ENCODE measurements at regions not wholly inside any gene's neighbourhood (a gene's known extent, or its start where the extent isn't known, plus 50 kb on each side); places are given as distances from the start of the nearest gene placed in this dataset.

GRCh38 chr5:3197304-3198073 is 398.1 kb upstream of the IRX1 start:
- Histone ChIP-seq H3K27ac (no peak overlapping the region), H3K4me1 (no peaks in the 10 kb centered on the region), H3K4me3 (no peak overlapping the region), H3K9me3 (no peaks in the 10 kb centered on the region), H3K36me3 (no peaks in the 10 kb centered on the region), H3K27me3 (peaks cover 0 to 49% (median 0%) of the 10 kb centered on the region in 3 donors)
- WGBS, 2 donors = 7 to 22% methylated on average over 29 of the region's 29 CpGs
- intact Hi-C loops (cut with DNase I) = no loop called here
- no peak for TF ChIP-seq EP300 (IDR thresholded peaks at IDR 0.05)
- TF ChIP-seq CTCF (IDR thresholded peaks at IDR 0.05) = no peak
- no peak for TF ChIP-seq POLR2AphosphoS5 (IDR thresholded peaks at IDR 0.05)
- TF ChIP-seq POLR2A (IDR thresholded peaks at IDR 0.05) = no peak
- DNase-seq = no peak

- H3K4me1 ChIP-seq = no peaks in the 10 kb centered on the region
- intact Hi-C loops (cut with DNase I) = no loop called here
- no peak for DNase-seq
- no peak overlapping the region for H3K27ac ChIP-seq
- H3K9me3 ChIP-seq = no peaks in the 10 kb centered on the region
- no peaks in the 10 kb centered on the region for H3K36me3 ChIP-seq
- no peak overlapping the region for H3K4me3 ChIP-seq
- 64 to 68% methylated on average over 8 of the region's 8 CpGs for WGBS, 2 donors
- no peak for TF ChIP-seq CTCF (IDR thresholded peaks at IDR 0.05)
- TF ChIP-seq EP300 (IDR thresholded peaks at IDR 0.05) = no peak
- TF ChIP-seq POLR2A (IDR thresholded peaks at IDR 0.05) = no peak
- no peak for TF ChIP-seq POLR2AphosphoS5 (IDR thresholded peaks at IDR 0.05)
- H3K27me3 ChIP-seq = peaks cover 0 to 49% (median 0%) of the 10 kb centered on the region in 3 donors
Observed at GRCh38 chr5:3195994-3196393, 399.6 kb upstream of the IRX1 start.

- 35 to 37% methylated on average over 13 of the region's 13 CpGs for WGBS, 2 donors
- no peak overlapping the region for H3K27ac ChIP-seq
- DNase-seq = no peak
- intact Hi-C loops (cut with DNase I) = no loop called here
- H3K36me3 ChIP-seq = no peaks in the 10 kb centered on the region
- peaks cover 0 to 40% (median 0%) of the 10 kb centered on the region in 3 donors for H3K27me3 ChIP-seq
- no peaks in the 10 kb centered on the region for H3K9me3 ChIP-seq
- H3K4me1 ChIP-seq = no peaks in the 10 kb centered on the region
- H3K4me3 ChIP-seq = no peak overlapping the region
- no peak for TF ChIP-seq EP300 (IDR thresholded peaks at IDR 0.05)
- no peak for TF ChIP-seq POLR2A (IDR thresholded peaks at IDR 0.05)
- TF ChIP-seq CTCF (IDR thresholded peaks at IDR 0.05) = no peak
- TF ChIP-seq POLR2AphosphoS5 (IDR thresholded peaks at IDR 0.05) = no peak
Observed at GRCh38 chr5:3194684-3195083, 400.9 kb upstream of the IRX1 start.

GRCh38 chr5:3194271-3194670 is 401.4 kb upstream of the IRX1 start:
- TF ChIP-seq EP300 (IDR thresholded peaks at IDR 0.05) (no peak), POLR2AphosphoS5 (IDR thresholded peaks at IDR 0.05) (no peak), CTCF (IDR thresholded peaks at IDR 0.05) (no peak), POLR2A (IDR thresholded peaks at IDR 0.05) (no peak)
- intact Hi-C loops (cut with DNase I) = no loop called here
- DNase-seq = no peak
- 55 to 64% methylated on average over 7 of the region's 7 CpGs for WGBS, 2 donors
- Histone ChIP-seq H3K27me3 (peaks cover 0 to 38% (median 0%) of the 10 kb centered on the region in 3 donors), H3K4me3 (no peak overlapping the region), H3K9me3 (no peaks in the 10 kb centered on the region), H3K27ac (no peak overlapping the region), H3K4me1 (no peaks in the 10 kb centered on the region), H3K36me3 (no peaks in the 10 kb centered on the region)

Measured in sigmoid colon (tissue), 6 donors.